SU-DHL-6 (cell line): ENCODE measurements at regions not wholly inside any gene's neighbourhood (a gene's known extent, or its start where the extent isn't known, plus 50 kb on each side); places are given as distances from the start of the nearest gene placed in this dataset.

Source experiments
- H2AFZ ChIP-seq: fragments of 200-600 bp; sonication (generic); 2 replicates; pipeline ENCODE4 v1.6.1; 2014; ENCODE audit warnings: low read depth, mild to moderate bottlenecking, moderate library complexity, mixed read lengths, antibody characterized with exemption, low read length; ENCODE audit not compliant: severe bottlenecking
- H3F3A ChIP-seq: fragments of 200-600 bp; shearing (Covaris generic); 2 replicates; pipeline ENCODE4 v1.6.0; 2016; ENCODE audit warnings: antibody characterized with exemption, mild to moderate bottlenecking; ENCODE audit not compliant: insufficient read depth
- H3K27ac ChIP-seq: fragments of 200-600 bp; sonication (generic); 2 replicates; pipeline ENCODE4 v1.5.1; 2016; ENCODE audit warnings: low read depth, mild to moderate bottlenecking, low read length, moderate library complexity, mixed read lengths
- H3K27me3 ChIP-seq: fragments of 200-600 bp; sonication (generic), shearing (Covaris generic); 2 replicates; pipeline ENCODE4 v1.6.0; 2014; ENCODE audit warnings: mild to moderate bottlenecking, low read length
- H3K36me3 ChIP-seq: fragments of 200-600 bp; sonication (generic); 2 replicates; pipeline ENCODE4 v1.6.1; 2014; ENCODE audit warnings: mild to moderate bottlenecking, low read length, mixed read lengths
- H3K4me2 ChIP-seq: fragments of 300-600, 200-600 bp; shearing (Covaris generic), sonication (generic); 2 replicates; pipeline ENCODE4 v1.6.0; 2014; ENCODE audit warnings: low read length, low read depth, mild to moderate bottlenecking; ENCODE audit not compliant: poor library complexity, severe bottlenecking
- H3K4me3 ChIP-seq: fragments of 200-600 bp; sonication (generic); 2 replicates; pipeline ENCODE4 v1.5.1; 2014; ENCODE audit warnings: antibody characterized with exemption, low read length, mild to moderate bottlenecking, mixed read lengths; ENCODE audit not compliant: insufficient read depth, poor library complexity, severe bottlenecking
- H3K79me2 ChIP-seq: fragments of 200-600 bp; sonication (generic); 2 replicates; pipeline ENCODE4 v1.6.1; 2014; ENCODE audit warnings: mild to moderate bottlenecking, low read length, moderate library complexity; ENCODE audit not compliant: insufficient read depth
- H3K9ac ChIP-seq: fragments of 200-600 bp; sonication (generic); 2 replicates; pipeline ENCODE4 v1.7.0; 2014; ENCODE audit warnings: mild to moderate bottlenecking, low read length
- H3K9me2 ChIP-seq: fragments of 200-600 bp; sonication (generic); replicated peaks from 2 replicates; pipeline ENCODE4 v1.6.1; 2014; ENCODE audit warnings: low read length; ENCODE audit not compliant: insufficient read depth
- H3K9me3 ChIP-seq: fragments of 200-600 bp; sonication (generic); 2 replicates; pipeline ENCODE4 v1.6.1; 2014; ENCODE audit warnings: low read length, mixed read lengths; ENCODE audit not compliant: insufficient read depth
- H4K20me1 ChIP-seq: fragments of 200-600 bp; sonication (generic); 2 replicates; pipeline ENCODE4 v1.6.1; 2014; ENCODE audit warnings: low read depth, mild to moderate bottlenecking, antibody characterized with exemption, low read length, moderate library complexity, mixed read lengths
- EZH2phosphoT487 ChIP-seq: fragments of 200-600 bp; sonication (generic), shearing (Covaris generic); conservative IDR thresholded peaks from 2 replicates; pipeline ENCODE4 v1.6.1; 2018; ENCODE audit warnings: mild to moderate bottlenecking, antibody characterized with exemption, low read length, moderate library complexity, mixed read lengths
- TF ChIP-seq, protein P1 (sequence below): fragments of 200-600 bp; sonication (generic); IDR thresholded peaks from one replicate; pipeline ENCODE4 v1.5.1; 2017; ENCODE audit warnings: antibody characterized with exemption, mild to moderate bottlenecking, low read length, moderate library complexity; ENCODE audit not compliant: insufficient read depth, poor library complexity, severe bottlenecking

DNA sequence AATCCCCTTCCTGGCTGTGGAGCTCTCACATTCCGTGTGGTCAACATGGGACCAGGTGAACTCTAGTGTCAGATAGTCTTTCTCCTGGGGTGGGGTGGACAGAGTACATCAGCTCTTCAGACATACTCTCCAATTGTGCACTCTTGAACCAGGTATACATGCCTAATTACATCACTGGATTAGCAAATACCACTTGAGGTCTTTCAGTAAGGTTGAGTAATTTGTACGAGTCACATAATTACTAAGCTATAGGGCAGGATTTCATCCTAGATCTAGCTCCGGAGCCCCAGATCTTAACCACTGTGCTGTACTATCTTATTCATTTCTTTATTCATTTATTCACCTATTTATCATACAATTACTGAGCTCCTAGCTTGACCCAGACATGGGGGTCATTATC lies 821.3 kb downstream of the TFAP2A start:
- TF ChIP-seq, protein P1, sequence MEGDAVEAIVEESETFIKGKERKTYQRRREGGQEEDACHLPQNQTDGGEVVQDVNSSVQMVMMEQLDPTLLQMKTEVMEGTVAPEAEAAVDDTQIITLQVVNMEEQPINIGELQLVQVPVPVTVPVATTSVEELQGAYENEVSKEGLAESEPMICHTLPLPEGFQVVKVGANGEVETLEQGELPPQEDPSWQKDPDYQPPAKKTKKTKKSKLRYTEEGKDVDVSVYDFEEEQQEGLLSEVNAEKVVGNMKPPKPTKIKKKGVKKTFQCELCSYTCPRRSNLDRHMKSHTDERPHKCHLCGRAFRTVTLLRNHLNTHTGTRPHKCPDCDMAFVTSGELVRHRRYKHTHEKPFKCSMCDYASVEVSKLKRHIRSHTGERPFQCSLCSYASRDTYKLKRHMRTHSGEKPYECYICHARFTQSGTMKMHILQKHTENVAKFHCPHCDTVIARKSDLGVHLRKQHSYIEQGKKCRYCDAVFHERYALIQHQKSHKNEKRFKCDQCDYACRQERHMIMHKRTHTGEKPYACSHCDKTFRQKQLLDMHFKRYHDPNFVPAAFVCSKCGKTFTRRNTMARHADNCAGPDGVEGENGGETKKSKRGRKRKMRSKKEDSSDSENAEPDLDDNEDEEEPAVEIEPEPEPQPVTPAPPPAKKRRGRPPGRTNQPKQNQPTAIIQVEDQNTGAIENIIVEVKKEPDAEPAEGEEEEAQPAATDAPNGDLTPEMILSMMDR: no peak
- no peak for TF ChIP-seq EZH2phosphoT487
- Histone ChIP-seq H4K20me1 (no peaks in the 10 kb centered on the region), H3K9me3 (no peaks in the 10 kb centered on the region), H3K27ac (no peak overlapping the region), H3K9ac (no peak overlapping the region), H3K36me3 (no peaks in the 10 kb centered on the region), H3K4me2 (no peak overlapping the region), H2AFZ (no peak overlapping the region), H3K9me2 (no peaks in the 10 kb centered on the region), H3K79me2 (no peaks in the 10 kb centered on the region), H3K4me3 (no peak overlapping the region), H3F3A (no peaks in the 10 kb centered on the region), H3K27me3 (no peaks in the 10 kb centered on the region)

DNA sequence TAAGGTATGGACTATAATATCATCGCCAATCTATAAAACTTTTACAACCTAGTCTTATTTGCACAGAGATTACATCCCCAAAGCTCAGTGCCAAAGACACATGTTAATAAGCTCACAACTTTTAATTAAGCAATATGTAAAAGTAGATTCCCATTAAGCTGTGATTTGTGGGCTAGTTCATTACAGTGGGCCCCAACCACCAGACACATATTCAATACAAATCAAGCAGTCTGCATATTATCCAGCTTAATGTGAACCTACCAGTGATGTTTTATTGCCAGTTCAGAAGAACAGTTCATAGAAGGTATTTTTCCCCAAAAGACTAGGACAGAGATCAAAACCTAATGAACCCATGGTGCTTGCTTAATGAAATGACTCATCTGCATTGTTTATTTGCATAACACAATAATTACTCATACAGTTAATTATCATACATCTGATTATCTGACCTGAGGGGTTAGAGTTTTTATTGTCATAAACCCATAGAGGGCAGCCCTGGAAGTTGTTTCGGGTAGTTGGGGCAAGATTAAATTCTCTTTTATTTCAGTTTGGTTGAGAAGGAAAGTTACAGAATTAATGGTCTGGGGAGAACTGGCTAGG lies 831.0 kb downstream of the TFAP2A start:
- Histone ChIP-seq H4K20me1 (no peaks in the 10 kb centered on the region), H3K9ac (no peak overlapping the region), H3F3A (no peaks in the 10 kb centered on the region), H3K4me3 (no peak overlapping the region), H3K79me2 (no peaks in the 10 kb centered on the region), H2AFZ (no peak overlapping the region), H3K27ac (no peak overlapping the region), H3K9me3 (no peaks in the 10 kb centered on the region), H3K36me3 (no peaks in the 10 kb centered on the region), H3K4me2 (no peak overlapping the region), H3K27me3 (no peaks in the 10 kb centered on the region), H3K9me2 (no peaks in the 10 kb centered on the region)
- TF ChIP-seq, protein P1: no peak
- no peak for TF ChIP-seq EZH2phosphoT487

DNA sequence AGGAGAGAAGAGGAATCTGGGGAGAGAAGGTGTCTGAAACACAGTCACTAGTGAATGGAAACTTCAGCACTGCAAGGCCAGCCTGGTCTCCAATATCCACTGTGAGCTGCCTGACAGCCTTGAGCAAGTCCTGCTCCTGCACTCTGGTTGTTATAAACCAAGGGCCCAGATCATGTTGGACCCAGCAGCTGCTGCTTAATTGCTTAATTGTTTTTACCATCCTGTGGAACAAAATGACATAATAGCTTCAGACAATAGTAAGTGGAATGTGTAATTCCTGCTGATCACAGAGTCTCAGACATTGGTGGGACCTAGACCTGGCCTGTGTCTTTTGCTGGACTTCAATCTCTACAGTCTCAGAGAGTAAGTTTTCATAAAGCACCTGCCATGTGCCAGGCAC lies 833.7 kb downstream of the TFAP2A start:
- no peaks in the 10 kb centered on the region for H3K9me3 ChIP-seq

More for the DNA sequence above, 833.7 kb downstream of the TFAP2A start:
- Histone ChIP-seq H2AFZ (no peak overlapping the region), H3K4me2 (no peak overlapping the region), H4K20me1 (no peaks in the 10 kb centered on the region), H3K9me2 (no peaks in the 10 kb centered on the region), H3K27me3 (no peaks in the 10 kb centered on the region), H3K27ac (no peak overlapping the region), H3K79me2 (no peaks in the 10 kb centered on the region), H3K36me3 (no peaks in the 10 kb centered on the region), H3K9ac (no peak overlapping the region), H3K4me3 (no peak overlapping the region), H3F3A (no peaks in the 10 kb centered on the region)
- TF ChIP-seq EZH2phosphoT487: no peak
- TF ChIP-seq, protein P1: no peak
